Heart right ventricle (tissue), 16 donors: ENCODE measurements at regions not wholly inside any gene's neighbourhood (a gene's known extent, or its start where the extent isn't known, plus 50 kb on each side); places are given as distances from the start of the nearest gene placed in this dataset.

ENCODE experiments used
- ATAC-seq, 8 donors: fragments of 200-7000 bp; cut with Tn5 transposase; one replicate each; pipeline ENCODE4 v1.9.1; 2020; ENCODE audit warnings: mild to moderate bottlenecking in 8 of 8, moderate library complexity in 8 of 8, moderate number of reproducible peaks in 1 of 8
- DNase-seq, 2 donors: peaks; one replicate each; pipeline ENCODE4 v3.0.0-alpha.2; 2020
- H3K27ac ChIP-seq, 10 donors: fragments of 200-600 bp; sonication (generic) in 2 of 10; one replicate each; pipeline versions ENCODE4 v1.5.0 to v1.8.0; 2020 to 2022; ENCODE audit warnings: mild to moderate bottlenecking in 3 of 10
- H3K27me3 ChIP-seq, 7 donors: fragments of 200-600 bp; one replicate each; pipeline ENCODE4 v1.8.0; 2021 to 2022; ENCODE audit warnings: mild to moderate bottlenecking in 2 of 7
- H3K36me3 ChIP-seq, 9 donors: fragments of 200-600 bp; sonication (generic) in 1 of 9; one replicate each; pipeline versions ENCODE4 v1.5.0 to v1.8.0; 2020 to 2022; ENCODE audit warnings: mild to moderate bottlenecking in 2 of 9
- H3K4me1 ChIP-seq, 9 donors: fragments of 200-600 bp; sonication (generic) in 1 of 9; one replicate each; pipeline versions ENCODE4 v1.5.0 to v1.8.0; 2020 to 2022; ENCODE audit warnings: mild to moderate bottlenecking in 4 of 9
- H3K4me3 ChIP-seq, 10 donors: fragments of 200-600 bp; sonication (generic) in 2 of 10; one replicate each; pipeline versions ENCODE4 v1.5.0 to v1.8.0; 2020 to 2022; ENCODE audit warnings: mild to moderate bottlenecking in 7 of 10, moderate library complexity in 2 of 10
- H3K9me3 ChIP-seq, 11 donors: fragments of 200-600 bp in 10 of 11; sonication (generic) in 2 of 11; one replicate each; pipeline versions ENCODE4 v1.5.0 to v1.8.0; 2013 to 2022; ENCODE audit warnings: mild to moderate bottlenecking in 2 of 11, control low read depth in 1 of 11, moderate library complexity in 1 of 11
- WGBS, 2 donors: extraction: QIAGEN DNeasy Blood & Tissue Kit; methylation state at CpG; one replicate each; pipeline ENCODE4 v1.1.7; 2013; ENCODE audit warnings: inconsistent platforms in 1 of 2; 5-methylcytosine and 5-hydroxymethylcytosine counted together
- intact Hi-C, 10 donors: fragments of 100-400 bp; cut with DNase I; formaldehyde crosslinking; loops; one replicate each; pipeline versions ENCODE4 v1.11.1 to v1.14.2; 2022
- TF ChIP-seq, protein P1 (sequence below), 9 donors: fragments of 200-600 bp; sonication (generic) in 2 of 9; IDR thresholded peaks; one replicate each; pipeline versions ENCODE4 v1.5.0 to v1.8.0; 2021 to 2022; ENCODE audit warnings: antibody characterized with exemption in 9 of 9, mild to moderate bottlenecking in 5 of 9, moderate library complexity in 1 of 9
- donor health status: Arrhythmogenic right ventricular cardiomyopathy.
- donor health status: ischemic (EF 13 %, LVEDD 7.1; RV severe dilation, severe dysfunction).
- donor health status: healthy with polysubstance abuse.
- donor health status: DM: no; HTN: yes; CAD: no.
- donor health status: DM: no; HTN: no; CAD: no.
- donor health status: ischemic (EF 25% LVEDD 6.9; RV normal size, moderate dysfunction).
- donor health status: ischemic (EF 25% LVEDD 5.7; RV mildly dilated, moderate dysfunction).
- donor health status: healthy.
- donor health status: DM: yes; HTN: yes; CAD: no.
- donor health status: Ischemic cardiomyopathy.
- donor health status: ischemic (EF 35%, LVEDD 5.7; RV mildly dilated, moderate dysfunction).
- donor health status: nonischemic (EF 11% LVEDD 7.7; RV severe dilation, severe dysfunction).
- donor health status: DM: yes; HTN: yes; CAD: no.
- donor health status: PGD.
- donor health status: ischemic (EF 29% LVEDD 5.4; RV normal size, mild dysfunction).
- donor health status: nonischemic (EF 23%, LVEDD 6.1; RV moderate dilation, normal function).

DNA sequence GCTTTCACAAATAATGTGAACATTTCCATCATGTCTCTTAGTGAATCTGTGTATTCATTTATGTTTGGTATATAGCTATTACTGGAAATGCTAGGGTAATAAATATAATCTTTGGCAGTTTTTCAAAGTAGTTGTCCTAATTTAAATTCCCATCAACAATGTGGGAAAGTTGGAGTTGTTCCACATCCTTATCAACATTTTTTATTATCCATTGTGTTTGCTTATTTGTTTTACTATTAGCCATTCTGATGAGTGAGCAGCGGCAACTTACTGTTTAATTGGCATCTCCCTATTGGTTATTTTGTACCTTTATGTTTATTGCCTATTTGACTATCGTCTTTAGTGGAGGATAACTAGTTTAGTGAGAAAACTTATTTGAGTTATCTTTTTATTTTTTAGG is 121.1 kb upstream of the CCN2 start:
- no peaks in the 10 kb centered on the region for H3K27me3 ChIP-seq
- H3K36me3 ChIP-seq = no peaks in the 10 kb centered on the region
- no peak overlapping the region for H3K27ac ChIP-seq
- TF ChIP-seq, protein P1, sequence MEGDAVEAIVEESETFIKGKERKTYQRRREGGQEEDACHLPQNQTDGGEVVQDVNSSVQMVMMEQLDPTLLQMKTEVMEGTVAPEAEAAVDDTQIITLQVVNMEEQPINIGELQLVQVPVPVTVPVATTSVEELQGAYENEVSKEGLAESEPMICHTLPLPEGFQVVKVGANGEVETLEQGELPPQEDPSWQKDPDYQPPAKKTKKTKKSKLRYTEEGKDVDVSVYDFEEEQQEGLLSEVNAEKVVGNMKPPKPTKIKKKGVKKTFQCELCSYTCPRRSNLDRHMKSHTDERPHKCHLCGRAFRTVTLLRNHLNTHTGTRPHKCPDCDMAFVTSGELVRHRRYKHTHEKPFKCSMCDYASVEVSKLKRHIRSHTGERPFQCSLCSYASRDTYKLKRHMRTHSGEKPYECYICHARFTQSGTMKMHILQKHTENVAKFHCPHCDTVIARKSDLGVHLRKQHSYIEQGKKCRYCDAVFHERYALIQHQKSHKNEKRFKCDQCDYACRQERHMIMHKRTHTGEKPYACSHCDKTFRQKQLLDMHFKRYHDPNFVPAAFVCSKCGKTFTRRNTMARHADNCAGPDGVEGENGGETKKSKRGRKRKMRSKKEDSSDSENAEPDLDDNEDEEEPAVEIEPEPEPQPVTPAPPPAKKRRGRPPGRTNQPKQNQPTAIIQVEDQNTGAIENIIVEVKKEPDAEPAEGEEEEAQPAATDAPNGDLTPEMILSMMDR (IDR thresholded peaks at IDR 0.05) = no peak
- H3K9me3 ChIP-seq = no peaks in the 10 kb centered on the region
- DNase-seq = no peak
- intact Hi-C loops = no loop called here
- H3K4me1 ChIP-seq = no peaks in the 10 kb centered on the region
- no peak for ATAC-seq
- H3K4me3 ChIP-seq = no peak overlapping the region
- 70 to 74% methylated on average over 2 of the region's 2 CpGs for WGBS, 2 donors

DNA sequence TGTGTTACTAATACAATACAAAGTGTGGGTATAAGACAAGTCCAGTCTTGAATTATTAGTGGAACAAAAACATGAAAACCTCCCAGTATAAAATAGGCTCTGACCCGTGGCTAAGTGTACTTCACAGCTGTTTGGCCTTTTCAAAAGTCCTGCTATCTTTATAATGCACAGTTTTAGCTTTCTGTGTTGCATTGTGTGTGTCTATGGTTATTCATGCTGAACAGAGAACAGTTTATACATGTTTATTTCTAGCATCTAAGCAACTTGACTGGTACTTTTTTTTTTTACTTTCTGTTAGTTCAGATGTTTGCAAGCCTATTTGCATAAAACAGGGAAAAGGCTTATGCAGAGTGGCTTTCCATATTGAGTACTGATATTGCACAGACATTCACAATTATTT is 119.2 kb upstream of the CCN2 start:
- peak in 2 of 8 donors; percentile 28 to 75 for ATAC-seq
- no peak for DNase-seq
- intact Hi-C loops = no loop called here
- Histone ChIP-seq H3K27me3 (no peaks in the 10 kb centered on the region), H3K4me3 (no peak overlapping the region), H3K27ac (no peak overlapping the region), H3K4me1 (no peaks in the 10 kb centered on the region), H3K36me3 (no peaks in the 10 kb centered on the region), H3K9me3 (no peaks in the 10 kb centered on the region)
- WGBS, 2 donors = 44 to 47% methylated on average over 1 of the region's 1 CpG
- TF ChIP-seq, protein P1 (IDR thresholded peaks at IDR 0.05) = no peak

DNA sequence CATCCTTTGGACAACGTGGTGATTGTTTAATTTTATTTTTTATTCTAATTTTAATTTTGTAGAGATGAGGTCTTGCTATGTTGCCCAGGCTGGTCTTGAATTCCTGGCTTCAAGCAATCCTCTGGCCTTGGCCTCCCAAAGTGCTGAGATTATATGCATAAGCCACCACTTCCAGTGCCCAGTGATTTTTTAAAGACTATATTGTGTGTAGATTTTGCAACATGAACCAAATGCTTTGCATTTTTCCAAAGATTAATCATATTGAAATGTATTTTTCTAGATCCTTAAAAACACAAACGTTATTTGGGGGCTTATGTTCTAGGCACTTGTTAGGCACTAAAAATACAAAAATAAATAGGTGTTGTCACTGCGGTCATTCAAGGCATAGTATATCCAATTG is 117.6 kb upstream of the CCN2 start:
- intact Hi-C loops = loop anchor here in 1 of 10 donors (2.0 kb wide), 1 partner anchor 16 kb away; no protein-coding TSS in a partner anchor
- peaks cover 0 to 4% (median 0%) of the 10 kb centered on the region in 9 donors for H3K4me1 ChIP-seq
- no peaks in the 10 kb centered on the region for H3K36me3 ChIP-seq
- ATAC-seq (no peak), DNase-seq (no peak)
- no peak overlapping the region for H3K4me3 ChIP-seq
- 92 to 93% methylated on average over 3 of the region's 3 CpGs for WGBS, 2 donors
- H3K9me3 ChIP-seq = no peaks in the 10 kb centered on the region
- no peak overlapping the region for H3K27ac ChIP-seq
- no peaks in the 10 kb centered on the region for H3K27me3 ChIP-seq
- TF ChIP-seq, protein P1 (IDR thresholded peaks at IDR 0.05) = no peak

DNA sequence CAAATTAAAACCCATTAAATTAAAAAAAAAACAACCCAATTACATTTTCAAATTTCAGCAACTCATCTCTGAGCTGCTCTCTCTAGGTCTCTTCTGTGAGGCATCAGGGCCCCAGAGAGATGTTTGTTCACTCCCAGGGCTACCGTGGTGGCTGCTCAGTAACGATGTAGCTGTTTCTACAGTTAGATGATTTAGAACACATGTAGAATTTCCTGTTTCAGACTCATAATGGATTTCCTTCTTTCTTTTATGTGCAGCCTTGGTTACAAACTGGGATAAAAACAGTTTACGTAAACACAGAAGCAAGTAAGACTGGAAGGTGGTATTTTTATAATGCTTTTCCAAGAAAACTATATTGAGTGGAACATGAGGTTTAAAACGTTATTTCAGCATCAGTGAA is 116.1 kb upstream of the CCN2 start:
- intact Hi-C loops = no loop called here
- Histone ChIP-seq H3K9me3 (no peaks in the 10 kb centered on the region), H3K36me3 (no peaks in the 10 kb centered on the region), H3K4me1 (peaks cover 0 to 19% (median 6%) of the 10 kb centered on the region in 9 donors), H3K4me3 (no peak overlapping the region), H3K27ac (no peak overlapping the region), H3K27me3 (no peaks in the 10 kb centered on the region)
- TF ChIP-seq, protein P1 (IDR thresholded peaks at IDR 0.05) = no peak
- DNase-seq = no peak
- peak in 1 of 8 donors; percentile 56 for ATAC-seq
- WGBS, 2 donors = 36 to 49% methylated on average over 4 of the region's 4 CpGs
